Suprapubic skin (tissue), 4 donors: ENCODE measurements at regions not wholly inside any gene's neighbourhood (a gene's known extent, or its start where the extent isn't known, plus 50 kb on each side); places are given as distances from the start of the nearest gene placed in this dataset.

Experiments
- DNase-seq, 2 donors: peaks; one replicate each; pipeline ENCODE4 v3.0.0-alpha.2; 2019; ENCODE audit warnings: low spot score in 2 of 2
- H3K27ac ChIP-seq: fragments of 200-600 bp; sonication (generic); one replicate; pipeline ENCODE4 v1.5.1; 2019
- H3K27me3 ChIP-seq: fragments of 200-600 bp; sonication (generic); one replicate; pipeline ENCODE4 v1.5.1; 2019
- H3K36me3 ChIP-seq: fragments of 200-600 bp; sonication (generic); one replicate; pipeline ENCODE4 v1.5.1; 2019
- H3K4me1 ChIP-seq: fragments of 200-600 bp; sonication (generic); one replicate; pipeline ENCODE4 v1.5.1; 2019
- H3K4me3 ChIP-seq: fragments of 200-600 bp; sonication (generic); one replicate; pipeline ENCODE4 v1.5.1; 2019; ENCODE audit warnings: mild to moderate bottlenecking
- H3K9me3 ChIP-seq: fragments of 200-600 bp; sonication (generic); one replicate; pipeline ENCODE4 v1.5.1; 2019
- EP300 ChIP-seq: sonication (generic); formaldehyde crosslinking; IDR thresholded peaks from one replicate; pipeline ENCODE4 v1.6.1; 2017; ENCODE audit warnings: antibody characterized with exemption
- POLR2A ChIP-seq, 2 donors: fragments of 450-650 bp; IDR thresholded peaks; one replicate each; pipeline ENCODE4 v1.6.1; 2017; ENCODE audit warnings: antibody characterized with exemption in 2 of 2, mild to moderate bottlenecking in 2 of 2, moderate library complexity in 2 of 2
- POLR2AphosphoS5 ChIP-seq, 3 donors: sonication (generic); formaldehyde crosslinking; IDR thresholded peaks; one replicate each; pipeline ENCODE4 v1.6.1; 2017; ENCODE audit warnings: antibody characterized with exemption in 3 of 3
- WGBS: methylation state at CpG from one replicate; pipeline ENCODE4 v1.1.5; 2018; 5-methylcytosine and 5-hydroxymethylcytosine counted together
- TF ChIP-seq, protein P1 (sequence below), 2 donors: fragments of 200-600 bp in 1 of 2; fragments of 450-650 bp in 1 of 2; sonication (generic) in 1 of 2; IDR thresholded peaks; one replicate each; pipeline ENCODE4 v1.5.1; 2016 to 2019; ENCODE audit warnings: antibody characterized with exemption in 2 of 2, mild to moderate bottlenecking in 1 of 2, moderate library complexity in 1 of 2

DNA sequence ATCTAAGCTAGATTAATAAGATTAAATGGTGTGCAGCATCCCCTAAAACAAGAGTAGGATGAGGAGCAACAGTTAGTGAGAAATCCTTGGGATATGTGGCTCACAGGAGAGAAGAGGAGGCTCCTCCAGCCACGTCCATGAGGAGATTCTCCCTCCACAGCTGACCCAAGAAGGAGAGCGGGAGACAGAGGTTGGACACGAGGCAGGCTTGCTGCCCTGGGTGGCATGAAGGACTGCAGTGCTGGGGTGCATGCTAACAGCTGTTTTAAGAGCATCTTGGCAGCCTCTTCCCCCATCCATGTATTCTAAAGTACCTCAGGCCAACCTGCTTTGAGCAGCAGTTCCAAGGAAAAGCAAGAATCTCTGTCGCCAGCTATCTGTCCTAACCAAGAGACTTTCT is 284.4 kb upstream of the B3GAT1 start:
- no peak overlapping the region for H3K4me3 ChIP-seq
- WGBS: 53% methylated on average over 4 of the region's 4 CpGs
- no peaks in the 10 kb centered on the region for H3K36me3 ChIP-seq
- H3K4me1 ChIP-seq: no peaks in the 10 kb centered on the region
- no peaks in the 10 kb centered on the region for H3K9me3 ChIP-seq
- no peak for TF ChIP-seq EP300
- TF ChIP-seq POLR2AphosphoS5 (IDR thresholded peaks at IDR 0.05): no peak
- TF ChIP-seq, protein P1, sequence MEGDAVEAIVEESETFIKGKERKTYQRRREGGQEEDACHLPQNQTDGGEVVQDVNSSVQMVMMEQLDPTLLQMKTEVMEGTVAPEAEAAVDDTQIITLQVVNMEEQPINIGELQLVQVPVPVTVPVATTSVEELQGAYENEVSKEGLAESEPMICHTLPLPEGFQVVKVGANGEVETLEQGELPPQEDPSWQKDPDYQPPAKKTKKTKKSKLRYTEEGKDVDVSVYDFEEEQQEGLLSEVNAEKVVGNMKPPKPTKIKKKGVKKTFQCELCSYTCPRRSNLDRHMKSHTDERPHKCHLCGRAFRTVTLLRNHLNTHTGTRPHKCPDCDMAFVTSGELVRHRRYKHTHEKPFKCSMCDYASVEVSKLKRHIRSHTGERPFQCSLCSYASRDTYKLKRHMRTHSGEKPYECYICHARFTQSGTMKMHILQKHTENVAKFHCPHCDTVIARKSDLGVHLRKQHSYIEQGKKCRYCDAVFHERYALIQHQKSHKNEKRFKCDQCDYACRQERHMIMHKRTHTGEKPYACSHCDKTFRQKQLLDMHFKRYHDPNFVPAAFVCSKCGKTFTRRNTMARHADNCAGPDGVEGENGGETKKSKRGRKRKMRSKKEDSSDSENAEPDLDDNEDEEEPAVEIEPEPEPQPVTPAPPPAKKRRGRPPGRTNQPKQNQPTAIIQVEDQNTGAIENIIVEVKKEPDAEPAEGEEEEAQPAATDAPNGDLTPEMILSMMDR (IDR thresholded peaks at IDR 0.05): no peak
- no peak for TF ChIP-seq POLR2A (IDR thresholded peaks at IDR 0.05)
- H3K27me3 ChIP-seq: peaks cover under 1% of the 10 kb centered on the region
- no peak for DNase-seq
- H3K27ac ChIP-seq: no peak overlapping the region

DNA sequence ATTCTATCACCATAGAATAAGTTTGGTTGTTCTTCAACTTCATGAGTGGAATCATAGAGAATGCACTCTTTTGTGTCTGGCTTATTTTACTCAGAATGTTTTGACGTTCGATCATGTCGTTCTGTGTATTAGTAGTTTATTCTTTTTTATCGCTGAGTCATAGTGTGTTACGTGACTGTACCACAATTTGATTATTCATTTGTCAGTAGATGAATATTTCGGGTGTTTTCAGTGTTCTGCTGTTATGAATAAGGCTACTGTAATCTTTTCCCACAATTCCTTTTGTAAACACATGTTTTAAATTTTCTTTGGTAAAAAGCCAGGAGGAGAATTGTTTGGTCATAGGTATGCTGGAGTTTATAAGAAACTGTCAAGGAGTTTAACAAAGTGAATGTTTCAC is 279.9 kb upstream of the B3GAT1 start:
- no peaks in the 10 kb centered on the region for H3K9me3 ChIP-seq
- H3K27ac ChIP-seq: no peak overlapping the region
- H3K4me1 ChIP-seq: no peaks in the 10 kb centered on the region
- WGBS: 47% methylated on average over 6 of the region's 6 CpGs
- no peak for DNase-seq
- H3K4me3 ChIP-seq: no peak overlapping the region
- no peak for TF ChIP-seq POLR2A (IDR thresholded peaks at IDR 0.05)
- TF ChIP-seq, protein P1 (IDR thresholded peaks at IDR 0.05): no peak
- no peak for TF ChIP-seq POLR2AphosphoS5 (IDR thresholded peaks at IDR 0.05)
- no peak for TF ChIP-seq EP300
- no peaks in the 10 kb centered on the region for H3K36me3 ChIP-seq
- H3K27me3 ChIP-seq: peaks cover 11% of the 10 kb centered on the region

DNA sequence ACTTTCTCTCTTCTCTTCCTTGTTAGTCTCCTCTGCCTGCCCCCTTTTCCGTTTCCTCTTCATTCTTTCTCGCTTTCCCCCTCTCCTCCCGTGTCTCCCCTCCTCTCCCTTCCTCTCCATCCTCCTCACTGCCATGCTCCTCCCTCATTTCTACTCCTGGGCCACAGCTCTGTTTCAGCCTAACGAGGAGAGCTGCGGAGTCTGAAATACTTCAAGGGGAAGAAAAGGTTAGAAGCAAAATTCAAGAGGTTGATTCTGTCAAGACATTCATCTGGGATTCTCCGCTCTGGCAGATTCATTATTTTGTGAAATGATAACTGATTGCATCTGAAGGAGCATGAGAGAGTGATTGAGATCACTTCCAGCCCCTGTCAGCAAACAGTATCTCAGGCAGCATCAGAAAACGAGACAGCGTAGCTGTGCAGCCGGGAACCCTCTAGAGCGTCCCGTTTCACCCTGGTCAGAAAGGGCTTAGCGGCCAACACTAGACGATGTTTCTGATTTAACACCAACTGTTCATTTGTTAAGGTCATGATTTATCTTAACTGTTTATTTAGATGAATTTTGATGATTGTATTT is 279.3 kb upstream of the B3GAT1 start:
- TF ChIP-seq EP300: no peak
- TF ChIP-seq POLR2A (IDR thresholded peaks at IDR 0.05): no peak
- TF ChIP-seq, protein P1 (IDR thresholded peaks at IDR 0.05): no peak
- no peak for TF ChIP-seq POLR2AphosphoS5 (IDR thresholded peaks at IDR 0.05)
- Histone ChIP-seq H3K4me1 (no peaks in the 10 kb centered on the region), H3K4me3 (no peak overlapping the region), H3K27ac (no peak overlapping the region), H3K36me3 (no peaks in the 10 kb centered on the region), H3K27me3 (peaks cover 11% of the 10 kb centered on the region), H3K9me3 (no peaks in the 10 kb centered on the region)
- 60% methylated on average over 13 of the region's 13 CpGs for WGBS
- DNase-seq: no peak

DNA sequence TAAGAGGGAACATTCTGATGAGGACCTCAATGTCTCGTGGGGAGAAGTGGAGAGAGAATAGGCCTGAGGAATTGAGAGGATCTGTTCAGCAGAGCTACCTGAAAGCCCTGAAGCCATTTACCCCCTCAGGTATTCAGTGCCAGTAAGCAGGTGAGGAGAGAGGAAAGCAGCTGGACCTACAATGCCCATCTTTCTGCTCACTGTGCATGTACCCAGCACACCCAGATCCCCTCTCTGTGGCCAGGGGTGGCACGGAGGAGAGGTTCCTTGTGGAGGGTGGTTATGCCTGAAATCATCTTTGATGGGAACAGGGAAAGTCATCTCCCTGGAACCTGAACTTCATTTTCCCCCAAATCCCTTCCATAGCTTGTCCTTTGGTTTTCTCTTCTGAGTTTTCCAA is 277.8 kb upstream of the B3GAT1 start:
- H3K4me3 ChIP-seq: no peak overlapping the region
- TF ChIP-seq EP300: no peak
- no peak for TF ChIP-seq POLR2A (IDR thresholded peaks at IDR 0.05)
- TF ChIP-seq POLR2AphosphoS5 (IDR thresholded peaks at IDR 0.05): no peak
- TF ChIP-seq, protein P1 (IDR thresholded peaks at IDR 0.05): no peak
- H3K27me3 ChIP-seq: peaks cover 11% of the 10 kb centered on the region
- no peak for DNase-seq
- H3K4me1 ChIP-seq: no peaks in the 10 kb centered on the region
- no peaks in the 10 kb centered on the region for H3K36me3 ChIP-seq
- no peak overlapping the region for H3K27ac ChIP-seq
- H3K9me3 ChIP-seq: no peaks in the 10 kb centered on the region
- 77% methylated on average over 2 of the region's 2 CpGs for WGBS

DNA sequence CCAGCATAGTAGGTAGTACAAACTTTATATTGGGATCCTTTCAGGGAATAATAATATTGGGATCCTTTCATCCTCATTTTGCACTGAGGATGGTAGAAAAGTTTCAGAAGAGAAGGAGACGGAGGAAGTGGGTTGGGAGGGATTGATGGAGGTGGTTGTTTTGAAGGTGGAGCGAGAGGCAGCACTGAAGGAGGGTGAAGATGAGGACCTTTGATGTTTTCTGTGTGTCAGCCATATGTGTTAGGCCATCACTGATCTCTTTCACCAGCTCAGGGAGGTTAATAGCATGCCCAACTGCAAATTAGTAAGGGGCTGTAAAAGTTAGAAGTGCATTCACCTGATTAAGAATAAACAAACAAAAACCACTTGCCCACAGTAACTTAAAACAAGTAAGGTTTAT is 275.5 kb upstream of the B3GAT1 start:
- Histone ChIP-seq H3K9me3 (no peaks in the 10 kb centered on the region), H3K27me3 (peaks cover 14% of the 10 kb centered on the region), H3K4me1 (no peaks in the 10 kb centered on the region), H3K27ac (no peak overlapping the region), H3K36me3 (no peaks in the 10 kb centered on the region), H3K4me3 (no peak overlapping the region)
- no peak for TF ChIP-seq POLR2AphosphoS5 (IDR thresholded peaks at IDR 0.05)
- no peak for TF ChIP-seq EP300
- TF ChIP-seq, protein P1 (IDR thresholded peaks at IDR 0.05): no peak
- TF ChIP-seq POLR2A (IDR thresholded peaks at IDR 0.05): no peak
- WGBS: 68% methylated on average over 2 of the region's 2 CpGs
- DNase-seq: no peak
